ENCODE measurements at regions not wholly inside any gene's neighbourhood (a gene's known extent, or its start where the extent isn't known, plus 50 kb on each side); places are given as distances from the start of the nearest gene placed in this dataset.

- ChIA-PET POLR2A (no interaction called here), CTCF (ENCODE audit: low intra/inter-chr PET ratio, low total read pairs) (no interaction called here)
- H3K4me1 ChIP-seq (ENCODE audit: insufficient read depth, low read length) = no peaks in the 10 kb centered on the region
- peaks cover 12% of the 10 kb centered on the region; the same call in 1 of the 2 replicates for H3K9me3 ChIP-seq (ENCODE audit: low read length)
- ATAC-seq = no peak
- DNase-seq (ENCODE audit: low spot score) = no peak
- H3K9ac ChIP-seq (ENCODE audit: insufficient read depth, low read depth, low read length) = no peak overlapping the region
- 2% methylated on average over 3 of the region's 3 CpGs for WGBS (ENCODE audit: low lambda C conversion rate)
- H4K20me1 ChIP-seq (ENCODE audit: insufficient read depth, low read length) = no peaks in the 10 kb centered on the region
- no peak overlapping the region for H3K27ac ChIP-seq (ENCODE audit: extremely low read length, insufficient read depth, low read length)
- no peak overlapping the region for H3K4me2 ChIP-seq (ENCODE audit: low read depth, low read length)
- in situ Hi-C loops (cut with HindIII; ENCODE audit: extremely low pct_ligation_motif_present, low pct_unique_long_range_greater_than_20kb) (no loop called here), intact Hi-C loops (cut with micrococcal nuclease; ENCODE audit: unreplicated experiment) (no loop called here)
- no peaks in the 10 kb centered on the region for H3K36me3 ChIP-seq (replicated peaks in 1 of 2; ENCODE audit: control insufficient read depth in 1 of 2, insufficient read depth in 2 of 2, low read length in 2 of 2)
- no peaks in the 10 kb centered on the region for H3K79me2 ChIP-seq (ENCODE audit: insufficient read depth, low read length)
- H2AFZ ChIP-seq (ENCODE audit: low read length) = no peak overlapping the region
- no TSS peak for BruUV-seq (replicated peaks)
- no peak overlapping the region for H3K4me3 ChIP-seq (replicated peaks in 1 of 3; ENCODE audit: insufficient read depth in 1 of 3, low read depth in 2 of 3, low read length in 3 of 3)
- H3K27me3 ChIP-seq (ENCODE audit: control insufficient read depth in 1 of 2, insufficient read depth in 2 of 2, low read length in 2 of 2) = no peaks in the 10 kb centered on the region
- FAIRE-seq = no peak
- TF ChIP-seq ZNF773 (CRISPR knock-in tag; IDR thresholded peaks at IDR 0.05; ENCODE audit: borderline replicate concordance) (no peak), ZNF577 (CRISPR knock-in tag; IDR thresholded peaks at IDR 0.05; ENCODE audit: borderline replicate concordance, low read depth) (no peak), ZNF329 (CRISPR knock-in tag; IDR thresholded peaks at IDR 0.05; ENCODE audit: low read depth) (no peak), SMARCE1 (IDR thresholded peaks at IDR 0.05; ENCODE audit: borderline replicate concordance) (no peak), ZNF607 (CRISPR knock-in tag; IDR thresholded peaks at IDR 0.05; ENCODE audit: borderline replicate concordance) (no peak), ZNF687 (CRISPR knock-in tag; IDR thresholded peaks at IDR 0.05) (no peak), POGK (CRISPR knock-in tag; conservative IDR thresholded peaks at IDR 0.05) (no peak), ZFP62 (CRISPR knock-in tag; IDR thresholded peaks at IDR 0.05) (no peak), ESRRA (CRISPR knock-in tag; IDR thresholded peaks at IDR 0.05; ENCODE audit: low read depth) (no peak), ZBTB34 (CRISPR knock-in tag; IDR thresholded peaks at IDR 0.05) (no peak), KLF13 (CRISPR knock-in tag; IDR thresholded peaks at IDR 0.05) (no peak), FOXA3 (CRISPR knock-in tag; IDR thresholded peaks at IDR 0.05) (no peak), ZNF547 (CRISPR knock-in tag; IDR thresholded peaks at IDR 0.05) (no peak), ZNF282 (IDR thresholded peaks at IDR 0.05; ENCODE audit: partially characterized antibody) (no peak), CCDC6 (CRISPR knock-in tag; IDR thresholded peaks at IDR 0.05) (no peak), KLF12 (CRISPR knock-in tag; IDR thresholded peaks at IDR 0.05; ENCODE audit: borderline replicate concordance) (no peak)
- TF ChIP-seq, protein P1, sequence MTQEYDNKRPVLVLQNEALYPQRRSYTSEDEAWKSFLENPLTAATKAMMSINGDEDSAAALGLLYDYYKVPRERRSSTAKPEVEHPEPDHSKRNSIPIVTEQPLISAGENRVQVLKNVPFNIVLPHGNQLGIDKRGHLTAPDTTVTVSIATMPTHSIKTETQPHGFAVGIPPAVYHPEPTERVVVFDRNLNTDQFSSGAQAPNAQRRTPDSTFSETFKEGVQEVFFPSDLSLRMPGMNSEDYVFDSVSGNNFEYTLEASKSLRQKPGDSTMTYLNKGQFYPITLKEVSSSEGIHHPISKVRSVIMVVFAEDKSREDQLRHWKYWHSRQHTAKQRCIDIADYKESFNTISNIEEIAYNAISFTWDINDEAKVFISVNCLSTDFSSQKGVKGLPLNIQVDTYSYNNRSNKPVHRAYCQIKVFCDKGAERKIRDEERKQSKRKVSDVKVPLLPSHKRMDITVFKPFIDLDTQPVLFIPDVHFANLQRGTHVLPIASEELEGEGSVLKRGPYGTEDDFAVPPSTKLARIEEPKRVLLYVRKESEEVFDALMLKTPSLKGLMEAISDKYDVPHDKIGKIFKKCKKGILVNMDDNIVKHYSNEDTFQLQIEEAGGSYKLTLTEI (CRISPR knock-in tag; conservative IDR thresholded peaks at IDR 0.05) = no peak
These were observed 326.6 kb upstream of the COL3A1 start for GRCh38 chr2:188647430-188648070.
